ENCODE measurements at regions not wholly inside any gene's neighbourhood (a gene's known extent, or its start where the extent isn't known, plus 50 kb on each side); places are given as distances from the start of the nearest gene placed in this dataset.
A peak's percentile ranks its signal among the peaks of the same experiment; 100 is the strongest.

GRCh38 chr12:75630091-75630490 lies 118.7 kb upstream of the KRR1 start:
- TF ChIP-seq POU6F1 (CRISPR knock-in tag; IDR thresholded peaks at IDR 0.05; ENCODE audit: borderline replicate concordance, low read depth) (no peak), ARNTL (CRISPR knock-in tag; IDR thresholded peaks at IDR 0.05; ENCODE audit: borderline replicate concordance, low read depth) (no peak), PATZ1 (CRISPR knock-in tag; IDR thresholded peaks at IDR 0.05; ENCODE audit: borderline replicate concordance) (no peak), ZC3H10 (CRISPR knock-in tag; IDR thresholded peaks at IDR 0.05) (no peak), CREB5 (CRISPR knock-in tag; IDR thresholded peaks at IDR 0.05; ENCODE audit: low read depth) (no peak), ZFP30 (CRISPR knock-in tag; IDR thresholded peaks at IDR 0.05) (no peak), ISL1 (CRISPR knock-in tag; IDR thresholded peaks at IDR 0.05) (no peak), ZFP3 (CRISPR knock-in tag; IDR thresholded peaks at IDR 0.05) (no peak), OSR1 (CRISPR knock-in tag; IDR thresholded peaks at IDR 0.05) (no peak)
- ATAC-seq, result no peak

- TF ChIP-seq TCF4 (CRISPR knock-in tag; IDR thresholded peaks at IDR 0.05; ENCODE audit: borderline replicate concordance), result no peak
- TF ChIP-seq SNAI2 (CRISPR knock-in tag; IDR thresholded peaks at IDR 0.05), result no peak
- TF ChIP-seq ZFP30 (CRISPR knock-in tag; IDR thresholded peaks at IDR 0.05), result no peak
- TF ChIP-seq GLIS3 (CRISPR knock-in tag; IDR thresholded peaks at IDR 0.05), result no peak
- TF ChIP-seq BACH2 (CRISPR knock-in tag; IDR thresholded peaks at IDR 0.05; ENCODE audit: borderline replicate concordance), result no peak
- no peak for TF ChIP-seq ISL1 (CRISPR knock-in tag; IDR thresholded peaks at IDR 0.05)
- no peak for TF ChIP-seq TOX (CRISPR knock-in tag; IDR thresholded peaks at IDR 0.05; ENCODE audit: borderline replicate concordance)
- TF ChIP-seq ZC3H10 (CRISPR knock-in tag; IDR thresholded peaks at IDR 0.05), result no peak
- no peak for TF ChIP-seq ZNF8 (CRISPR knock-in tag; IDR thresholded peaks at IDR 0.05)
- no peak for TF ChIP-seq CSRNP3 (CRISPR knock-in tag; IDR thresholded peaks at IDR 0.05)
- no peak for TF ChIP-seq OSR1 (CRISPR knock-in tag; IDR thresholded peaks at IDR 0.05)
- TF ChIP-seq ZNF565 (CRISPR knock-in tag; conservative IDR thresholded peaks at IDR 0.05; ENCODE audit: low read depth), result no peak
- ATAC-seq, result no peak
Observed at GRCh38 chr12:75628916-75629315, 117.5 kb upstream of the KRR1 start.

- TF ChIP-seq ARNTL (CRISPR knock-in tag; IDR thresholded peaks at IDR 0.05; ENCODE audit: borderline replicate concordance, low read depth), result no peak
- no peak for TF ChIP-seq TCF4 (CRISPR knock-in tag; IDR thresholded peaks at IDR 0.05; ENCODE audit: borderline replicate concordance)
- TF ChIP-seq OSR1 (CRISPR knock-in tag; IDR thresholded peaks at IDR 0.05), result no peak
- no peak for ATAC-seq
Observed at GRCh38 chr12:75628511-75628910, 117.1 kb upstream of the KRR1 start.

GRCh38 chr12:75623631-75624154 lies 112.3 kb upstream of the KRR1 start:
- TF ChIP-seq POU6F1 (CRISPR knock-in tag; IDR thresholded peaks at IDR 0.05; ENCODE audit: borderline replicate concordance, low read depth), result no peak
- TF ChIP-seq PATZ1 (CRISPR knock-in tag; IDR thresholded peaks at IDR 0.05; ENCODE audit: borderline replicate concordance), result no peak
- peak; percentile 95 for ATAC-seq

All from SK-N-SH treated with all-trans-retinoic acid at 6 μM for 48 hours (cell line).